Liver (tissue), 8 donors: ENCODE measurements at regions not wholly inside any gene's neighbourhood (a gene's known extent, or its start where the extent isn't known, plus 50 kb on each side); places are given as distances from the start of the nearest gene placed in this dataset.

Experiments used
- DNase-seq: peaks from one replicate; pipeline ENCODE4 v3.0.0-alpha.2; 2017; ENCODE audit warnings: low spot score
- H3K27ac ChIP-seq, 2 donors: one replicate each; pipeline ENCODE4 v1.7.0; 2013; ENCODE audit warnings: inconsistent platforms in 2 of 2, low read length in 2 of 2, control low read depth in 1 of 2, low read depth in 1 of 2, mild to moderate bottlenecking in 1 of 2
- H3K27me3 ChIP-seq, 4 donors: one replicate each; pipeline versions ENCODE4 v1.6.1 to v1.7.0; 2013; ENCODE audit warnings: low read length in 3 of 4, inconsistent platforms in 1 of 4, mild to moderate bottlenecking in 1 of 4, moderate library complexity in 1 of 4; ENCODE audit not compliant: control insufficient read depth in 4 of 4, insufficient read depth in 4 of 4
- H3K36me3 ChIP-seq, 4 donors: one replicate each; pipeline versions ENCODE4 v1.6.1 to v1.7.0; 2013; ENCODE audit warnings: low read length in 3 of 4, mild to moderate bottlenecking in 3 of 4, low read depth in 1 of 4, moderate library complexity in 1 of 4; ENCODE audit not compliant: control insufficient read depth in 4 of 4, insufficient read depth in 3 of 4
- H3K4me1 ChIP-seq, 4 donors: one replicate each; pipeline versions ENCODE4 v1.6.1 to v1.7.0; 2013; ENCODE audit warnings: low read length in 3 of 4, mild to moderate bottlenecking in 3 of 4, moderate library complexity in 1 of 4; ENCODE audit not compliant: control insufficient read depth in 4 of 4, insufficient read depth in 4 of 4
- H3K4me3 ChIP-seq, 3 donors: one replicate each; pipeline versions ENCODE4 v1.6.1 to v1.7.0; 2013; ENCODE audit warnings: low read length in 3 of 3, control low read depth in 1 of 3, low read depth in 1 of 3, mild to moderate bottlenecking in 1 of 3
- H3K9ac ChIP-seq, 2 donors: one replicate each; pipeline ENCODE4 v1.7.0; 2013; ENCODE audit warnings: low read length in 2 of 2, mild to moderate bottlenecking in 2 of 2, moderate library complexity in 2 of 2, control low read depth in 1 of 2, low read depth in 1 of 2
- H3K9me3 ChIP-seq, 4 donors: one replicate each; pipeline versions ENCODE4 v1.6.1 to v1.7.0; 2013; ENCODE audit warnings: low read length in 3 of 4; ENCODE audit not compliant: control insufficient read depth in 4 of 4
- FOXA1 ChIP-seq: IDR thresholded peaks from 2 replicates; pipeline ENCODE4 v1.6.1; 2016; ENCODE audit warnings: antibody characterized with exemption
- FOXA2 ChIP-seq: IDR thresholded peaks from 2 replicates; pipeline ENCODE4 v1.6.1; 2016; ENCODE audit warnings: antibody characterized with exemption
- GABPA ChIP-seq, 2 donors: IDR thresholded peaks in 1 of 2; conservative IDR thresholded peaks in 1 of 2; 2 replicates each; pipeline ENCODE4 v1.6.1; 2016; ENCODE audit warnings: antibody characterized with exemption in 2 of 2, mild to moderate bottlenecking in 1 of 2, moderate library complexity in 1 of 2
- HNF4A ChIP-seq, 2 donors: conservative IDR thresholded peaks; 2 replicates each; pipeline ENCODE4 v1.6.1; 2016; ENCODE audit warnings: antibody characterized with exemption in 2 of 2, mild to moderate bottlenecking in 2 of 2
- HNF4G ChIP-seq: IDR thresholded peaks from 2 replicates; pipeline ENCODE4 v1.6.1; 2016; ENCODE audit warnings: antibody characterized with exemption
- JUND ChIP-seq, 2 donors: IDR thresholded peaks; 2 replicates each; pipeline ENCODE4 v1.6.1; 2016; ENCODE audit warnings: antibody characterized with exemption in 2 of 2
- NR2F2 ChIP-seq: IDR thresholded peaks from 2 replicates; pipeline ENCODE4 v1.6.1; 2016; ENCODE audit warnings: antibody characterized with exemption
- RXRA ChIP-seq, 2 donors: IDR thresholded peaks; 2 replicates each; pipeline ENCODE4 v1.6.1; 2017 to 2018; ENCODE audit warnings: antibody characterized with exemption in 2 of 2, mild to moderate bottlenecking in 1 of 2
- SP1 ChIP-seq: IDR thresholded peaks from 2 replicates; pipeline ENCODE4 v1.6.1; 2018; ENCODE audit warnings: antibody characterized with exemption, mild to moderate bottlenecking
- TAF1 ChIP-seq: conservative IDR thresholded peaks from 2 replicates; pipeline ENCODE4 v1.6.1; 2016; ENCODE audit warnings: antibody characterized with exemption, mild to moderate bottlenecking
- YY1 ChIP-seq: IDR thresholded peaks from 2 replicates; pipeline ENCODE4 v1.6.1; 2016; ENCODE audit warnings: antibody characterized with exemption, mild to moderate bottlenecking
- WGBS: extraction: QIAGEN DNeasy Blood & Tissue Kit; methylation state at CpG from one replicate; pipeline ENCODE4 v1.1.7; 2013; 5-methylcytosine and 5-hydroxymethylcytosine counted together
- TF ChIP-seq, protein P1 (sequence below): fragments of 150-350 bp; IDR thresholded peaks from 2 replicates; pipeline ENCODE4 v1.5.1; 2017; ENCODE audit warnings: improper control_type of control experiment, low read depth, low read length; ENCODE audit not compliant: missing input control
- TF ChIP-seq, protein P2 (sequence below): IDR thresholded peaks from 2 replicates; pipeline ENCODE4 v1.6.1; 2016; ENCODE audit warnings: antibody characterized with exemption, mild to moderate bottlenecking
- TF ChIP-seq, protein P3 (sequence below): IDR thresholded peaks from 2 replicates; pipeline ENCODE4 v1.6.1; 2016; ENCODE audit warnings: antibody characterized with exemption
- TF ChIP-seq, protein P4 (sequence below): IDR thresholded peaks from 2 replicates; pipeline ENCODE4 v1.6.1; 2016; ENCODE audit warnings: antibody characterized with exemption
- TF ChIP-seq, protein P5 (sequence below): IDR thresholded peaks from 2 replicates; pipeline ENCODE4 v1.6.1; 2016; ENCODE audit warnings: antibody characterized with exemption
- donor health status: healthy.
- donor health status: healthy.
- donor health status: healthy.
- donor health status: healthy.
- donor health status: healthy.

DNA sequence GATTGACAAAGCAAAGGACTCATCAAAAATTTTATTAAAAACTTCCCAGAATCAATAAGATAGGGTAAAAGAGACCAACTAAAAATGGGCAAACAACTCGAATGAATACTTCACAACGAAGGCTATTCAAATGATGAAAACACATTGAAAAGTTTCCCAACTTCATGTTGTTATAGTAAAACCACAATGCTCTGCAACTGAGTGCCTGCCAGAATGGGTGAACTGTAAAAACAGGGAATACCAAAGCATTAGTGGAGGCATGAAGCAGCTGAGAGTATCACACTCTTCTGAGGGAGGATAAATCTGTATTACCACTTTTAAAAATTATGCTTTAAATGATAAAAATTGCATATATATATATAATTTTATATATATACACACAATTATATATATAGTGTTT is 1214.7 kb downstream of the SORCS3 start:
- WGBS = 68% methylated on average over 2 of the region's 2 CpGs

More for the DNA sequence above, 1214.7 kb downstream of the SORCS3 start:
- H3K9ac ChIP-seq = no peak overlapping the region
- TF ChIP-seq, protein P1, sequence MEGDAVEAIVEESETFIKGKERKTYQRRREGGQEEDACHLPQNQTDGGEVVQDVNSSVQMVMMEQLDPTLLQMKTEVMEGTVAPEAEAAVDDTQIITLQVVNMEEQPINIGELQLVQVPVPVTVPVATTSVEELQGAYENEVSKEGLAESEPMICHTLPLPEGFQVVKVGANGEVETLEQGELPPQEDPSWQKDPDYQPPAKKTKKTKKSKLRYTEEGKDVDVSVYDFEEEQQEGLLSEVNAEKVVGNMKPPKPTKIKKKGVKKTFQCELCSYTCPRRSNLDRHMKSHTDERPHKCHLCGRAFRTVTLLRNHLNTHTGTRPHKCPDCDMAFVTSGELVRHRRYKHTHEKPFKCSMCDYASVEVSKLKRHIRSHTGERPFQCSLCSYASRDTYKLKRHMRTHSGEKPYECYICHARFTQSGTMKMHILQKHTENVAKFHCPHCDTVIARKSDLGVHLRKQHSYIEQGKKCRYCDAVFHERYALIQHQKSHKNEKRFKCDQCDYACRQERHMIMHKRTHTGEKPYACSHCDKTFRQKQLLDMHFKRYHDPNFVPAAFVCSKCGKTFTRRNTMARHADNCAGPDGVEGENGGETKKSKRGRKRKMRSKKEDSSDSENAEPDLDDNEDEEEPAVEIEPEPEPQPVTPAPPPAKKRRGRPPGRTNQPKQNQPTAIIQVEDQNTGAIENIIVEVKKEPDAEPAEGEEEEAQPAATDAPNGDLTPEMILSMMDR = no peak
- TF ChIP-seq SP1 (no peak), RXRA (IDR thresholded peaks at IDR 0.05) (no peak), NR2F2 (no peak), HNF4A (conservative IDR thresholded peaks at IDR 0.05) (no peak), GABPA (IDR thresholded peaks at IDR 0.05 in 1 of 2, conservative IDR thresholded peaks at IDR 0.05 in 1 of 2) (no peak), FOXA1 (no peak), YY1 (no peak), FOXA2 (no peak), JUND (IDR thresholded peaks at IDR 0.05) (no peak), TAF1 (no peak), HNF4G (no peak)
- TF ChIP-seq, protein P2, sequence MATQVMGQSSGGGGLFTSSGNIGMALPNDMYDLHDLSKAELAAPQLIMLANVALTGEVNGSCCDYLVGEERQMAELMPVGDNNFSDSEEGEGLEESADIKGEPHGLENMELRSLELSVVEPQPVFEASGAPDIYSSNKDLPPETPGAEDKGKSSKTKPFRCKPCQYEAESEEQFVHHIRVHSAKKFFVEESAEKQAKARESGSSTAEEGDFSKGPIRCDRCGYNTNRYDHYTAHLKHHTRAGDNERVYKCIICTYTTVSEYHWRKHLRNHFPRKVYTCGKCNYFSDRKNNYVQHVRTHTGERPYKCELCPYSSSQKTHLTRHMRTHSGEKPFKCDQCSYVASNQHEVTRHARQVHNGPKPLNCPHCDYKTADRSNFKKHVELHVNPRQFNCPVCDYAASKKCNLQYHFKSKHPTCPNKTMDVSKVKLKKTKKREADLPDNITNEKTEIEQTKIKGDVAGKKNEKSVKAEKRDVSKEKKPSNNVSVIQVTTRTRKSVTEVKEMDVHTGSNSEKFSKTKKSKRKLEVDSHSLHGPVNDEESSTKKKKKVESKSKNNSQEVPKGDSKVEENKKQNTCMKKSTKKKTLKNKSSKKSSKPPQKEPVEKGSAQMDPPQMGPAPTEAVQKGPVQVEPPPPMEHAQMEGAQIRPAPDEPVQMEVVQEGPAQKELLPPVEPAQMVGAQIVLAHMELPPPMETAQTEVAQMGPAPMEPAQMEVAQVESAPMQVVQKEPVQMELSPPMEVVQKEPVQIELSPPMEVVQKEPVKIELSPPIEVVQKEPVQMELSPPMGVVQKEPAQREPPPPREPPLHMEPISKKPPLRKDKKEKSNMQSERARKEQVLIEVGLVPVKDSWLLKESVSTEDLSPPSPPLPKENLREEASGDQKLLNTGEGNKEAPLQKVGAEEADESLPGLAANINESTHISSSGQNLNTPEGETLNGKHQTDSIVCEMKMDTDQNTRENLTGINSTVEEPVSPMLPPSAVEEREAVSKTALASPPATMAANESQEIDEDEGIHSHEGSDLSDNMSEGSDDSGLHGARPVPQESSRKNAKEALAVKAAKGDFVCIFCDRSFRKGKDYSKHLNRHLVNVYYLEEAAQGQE = no peak
- TF ChIP-seq, protein P3, sequence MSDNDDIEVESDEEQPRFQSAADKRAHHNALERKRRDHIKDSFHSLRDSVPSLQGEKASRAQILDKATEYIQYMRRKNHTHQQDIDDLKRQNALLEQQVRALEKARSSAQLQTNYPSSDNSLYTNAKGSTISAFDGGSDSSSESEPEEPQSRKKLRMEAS = no peak
- TF ChIP-seq, protein P4, sequence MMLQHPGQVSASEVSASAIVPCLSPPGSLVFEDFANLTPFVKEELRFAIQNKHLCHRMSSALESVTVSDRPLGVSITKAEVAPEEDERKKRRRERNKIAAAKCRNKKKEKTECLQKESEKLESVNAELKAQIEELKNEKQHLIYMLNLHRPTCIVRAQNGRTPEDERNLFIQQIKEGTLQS = no peak
- TF ChIP-seq, protein P5, sequence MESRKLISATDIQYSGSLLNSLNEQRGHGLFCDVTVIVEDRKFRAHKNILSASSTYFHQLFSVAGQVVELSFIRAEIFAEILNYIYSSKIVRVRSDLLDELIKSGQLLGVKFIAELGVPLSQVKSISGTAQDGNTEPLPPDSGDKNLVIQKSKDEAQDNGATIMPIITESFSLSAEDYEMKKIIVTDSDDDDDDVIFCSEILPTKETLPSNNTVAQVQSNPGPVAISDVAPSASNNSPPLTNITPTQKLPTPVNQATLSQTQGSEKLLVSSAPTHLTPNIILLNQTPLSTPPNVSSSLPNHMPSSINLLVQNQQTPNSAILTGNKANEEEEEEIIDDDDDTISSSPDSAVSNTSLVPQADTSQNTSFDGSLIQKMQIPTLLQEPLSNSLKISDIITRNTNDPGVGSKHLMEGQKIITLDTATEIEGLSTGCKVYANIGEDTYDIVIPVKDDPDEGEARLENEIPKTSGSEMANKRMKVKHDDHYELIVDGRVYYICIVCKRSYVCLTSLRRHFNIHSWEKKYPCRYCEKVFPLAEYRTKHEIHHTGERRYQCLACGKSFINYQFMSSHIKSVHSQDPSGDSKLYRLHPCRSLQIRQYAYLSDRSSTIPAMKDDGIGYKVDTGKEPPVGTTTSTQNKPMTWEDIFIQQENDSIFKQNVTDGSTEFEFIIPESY = no peak
- DNase-seq = no peak
- no peak overlapping the region for H3K4me3 ChIP-seq
- peaks cover 0 to 4% (median 0%) of the 10 kb centered on the region in 4 donors for H3K9me3 ChIP-seq
- H3K36me3 ChIP-seq = no peaks in the 10 kb centered on the region
- no peaks in the 10 kb centered on the region for H3K27me3 ChIP-seq
- no peaks in the 10 kb centered on the region for H3K4me1 ChIP-seq
- H3K27ac ChIP-seq = no peak overlapping the region
